Fibroblast of the aortic adventitia (primary cell): ENCODE measurements at regions not wholly inside any gene's neighbourhood (a gene's known extent, or its start where the extent isn't known, plus 50 kb on each side); places are given as distances from the start of the nearest gene placed in this dataset.
"Not testable (repeated sequence)": the region's sequence is repeated elsewhere in the genome, so short reads cannot be mapped to it uniquely, and the experiment has no call there.

Experiments
- DNase-seq: peaks from one replicate; pipeline ENCODE4 v3.0.0-alpha.2; 2010; ENCODE audit warnings: low read depth
- H3K4me3 ChIP-seq: 2 replicates; pipeline ENCODE4 v1.5.1; 2011; ENCODE audit warnings: low read depth, mild to moderate bottlenecking, control low read depth, low read length, moderate library complexity
- TF ChIP-seq, protein P1 (sequence below): IDR thresholded peaks from 2 replicates; pipeline ENCODE4 v1.5.1; 2011; ENCODE audit warnings: mild to moderate bottlenecking, low read length, control low read depth, inconsistent platforms; ENCODE audit not compliant: insufficient read depth

DNA sequence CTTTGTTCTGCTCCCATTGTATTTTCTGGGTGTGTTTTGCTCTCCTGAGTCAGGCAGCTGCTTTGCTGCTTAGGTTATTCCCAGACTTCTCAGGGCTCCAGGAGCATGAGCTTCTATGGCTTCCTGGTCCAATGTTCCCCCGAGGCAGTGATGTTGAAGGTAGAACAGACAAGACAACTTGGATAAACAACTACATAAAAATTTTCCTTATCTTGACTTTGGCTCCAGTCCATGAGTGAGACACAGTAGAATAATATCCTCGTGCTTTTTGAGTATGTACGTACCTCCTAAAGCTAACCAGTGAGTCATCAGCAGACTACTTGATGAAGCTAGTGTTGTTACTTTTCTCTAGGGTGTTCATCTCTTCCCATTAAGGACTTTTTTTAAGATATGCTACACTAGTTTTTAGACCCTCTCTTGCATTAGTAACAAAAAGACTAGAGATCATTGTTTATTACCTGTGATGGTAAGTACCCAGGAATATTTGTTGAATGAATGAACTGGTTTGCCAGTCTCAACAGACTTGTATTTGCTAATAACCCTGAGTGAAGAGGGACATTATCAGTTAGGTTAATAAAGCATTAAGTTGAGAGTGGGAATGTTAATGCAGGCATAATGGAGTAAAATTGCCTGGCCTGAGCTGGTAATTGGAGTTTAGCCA, 131.9 kb downstream of the FHIP1A start:
- no peak overlapping the region for H3K4me3 ChIP-seq
- TF ChIP-seq, protein P1, sequence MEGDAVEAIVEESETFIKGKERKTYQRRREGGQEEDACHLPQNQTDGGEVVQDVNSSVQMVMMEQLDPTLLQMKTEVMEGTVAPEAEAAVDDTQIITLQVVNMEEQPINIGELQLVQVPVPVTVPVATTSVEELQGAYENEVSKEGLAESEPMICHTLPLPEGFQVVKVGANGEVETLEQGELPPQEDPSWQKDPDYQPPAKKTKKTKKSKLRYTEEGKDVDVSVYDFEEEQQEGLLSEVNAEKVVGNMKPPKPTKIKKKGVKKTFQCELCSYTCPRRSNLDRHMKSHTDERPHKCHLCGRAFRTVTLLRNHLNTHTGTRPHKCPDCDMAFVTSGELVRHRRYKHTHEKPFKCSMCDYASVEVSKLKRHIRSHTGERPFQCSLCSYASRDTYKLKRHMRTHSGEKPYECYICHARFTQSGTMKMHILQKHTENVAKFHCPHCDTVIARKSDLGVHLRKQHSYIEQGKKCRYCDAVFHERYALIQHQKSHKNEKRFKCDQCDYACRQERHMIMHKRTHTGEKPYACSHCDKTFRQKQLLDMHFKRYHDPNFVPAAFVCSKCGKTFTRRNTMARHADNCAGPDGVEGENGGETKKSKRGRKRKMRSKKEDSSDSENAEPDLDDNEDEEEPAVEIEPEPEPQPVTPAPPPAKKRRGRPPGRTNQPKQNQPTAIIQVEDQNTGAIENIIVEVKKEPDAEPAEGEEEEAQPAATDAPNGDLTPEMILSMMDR, result no peak
- peak; percentile 92 for DNase-seq

DNA sequence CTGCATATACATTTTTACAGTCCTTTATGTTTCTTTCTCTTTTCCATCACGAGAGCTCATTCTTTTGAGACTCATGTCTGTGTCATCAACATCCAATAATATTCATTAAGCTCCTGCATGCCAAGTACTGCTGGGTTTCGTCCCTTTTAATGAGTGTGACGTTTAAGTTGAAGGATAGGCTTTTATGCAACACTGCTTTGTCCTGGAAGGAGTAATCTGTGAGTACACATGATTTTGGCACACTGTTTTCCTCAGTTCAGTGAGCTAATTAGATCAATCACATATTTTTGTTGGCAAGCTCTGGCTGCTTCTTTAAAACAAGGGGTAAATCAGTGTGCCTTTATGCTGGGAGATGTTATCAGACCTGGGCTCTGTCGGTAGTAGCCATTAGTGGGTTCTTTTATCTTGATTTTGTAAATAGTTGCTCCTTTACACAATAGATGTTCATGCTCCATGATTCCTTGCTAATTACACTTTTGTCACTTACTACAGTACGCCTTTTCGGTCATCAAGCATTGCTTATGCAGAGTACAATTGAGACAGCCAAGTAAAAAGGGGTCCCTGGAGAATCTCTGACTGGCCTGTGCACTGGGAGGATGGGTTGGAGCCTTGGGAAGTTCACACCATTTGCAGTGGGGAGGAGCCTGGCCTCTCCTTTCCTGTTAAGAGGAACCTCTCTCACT, 132.6 kb downstream of the FHIP1A start:
- no peak overlapping the region for H3K4me3 ChIP-seq
- DNase-seq, result peak; percentile 79
- TF ChIP-seq, protein P1, result no peak

DNA sequence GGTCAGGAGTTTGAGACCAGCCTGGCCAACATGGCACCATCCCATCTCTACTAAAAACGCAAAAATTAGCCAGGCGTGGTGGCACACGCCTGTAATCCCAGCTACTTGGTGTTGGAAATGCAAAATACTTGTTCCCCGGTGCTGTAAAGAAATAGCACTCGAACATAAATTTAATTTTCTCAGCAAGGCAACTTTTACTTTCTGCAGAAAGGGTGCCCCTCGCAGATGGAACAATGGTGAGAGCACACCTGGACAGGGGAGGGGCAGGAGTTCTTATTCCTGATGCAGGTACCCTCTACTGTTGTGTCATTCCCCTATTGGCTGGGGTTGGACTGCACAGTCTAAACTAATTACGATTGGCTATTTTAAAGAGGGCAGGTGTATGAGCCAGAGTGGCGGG, 139.7 kb downstream of the FHIP1A start:
- DNase-seq, result no peak
- TF ChIP-seq, protein P1, result no peak
- H3K4me3 ChIP-seq, result no peak overlapping the region

DNA sequence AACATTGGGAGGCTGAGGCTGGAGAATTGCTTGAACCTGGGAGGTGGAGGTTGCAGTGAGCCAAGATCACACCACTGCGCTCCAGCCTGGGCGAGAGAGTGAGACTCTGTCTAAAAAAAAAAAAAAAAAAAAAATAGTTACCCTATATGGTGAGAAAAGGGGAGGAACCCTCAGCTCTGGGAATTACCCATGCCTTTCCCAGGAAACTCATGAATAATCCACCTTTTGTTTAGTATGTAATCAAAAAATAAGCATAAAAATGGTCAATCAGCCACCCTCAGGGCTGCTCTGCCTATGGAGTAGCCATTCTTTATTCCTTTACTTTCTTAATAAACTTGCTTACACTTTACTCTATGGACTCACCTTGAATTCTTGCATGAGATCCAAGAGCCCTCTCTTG, 140.4 kb downstream of the FHIP1A start:
- DNase-seq, H3K4me3 ChIP-seq: not testable (repeated sequence)

DNA sequence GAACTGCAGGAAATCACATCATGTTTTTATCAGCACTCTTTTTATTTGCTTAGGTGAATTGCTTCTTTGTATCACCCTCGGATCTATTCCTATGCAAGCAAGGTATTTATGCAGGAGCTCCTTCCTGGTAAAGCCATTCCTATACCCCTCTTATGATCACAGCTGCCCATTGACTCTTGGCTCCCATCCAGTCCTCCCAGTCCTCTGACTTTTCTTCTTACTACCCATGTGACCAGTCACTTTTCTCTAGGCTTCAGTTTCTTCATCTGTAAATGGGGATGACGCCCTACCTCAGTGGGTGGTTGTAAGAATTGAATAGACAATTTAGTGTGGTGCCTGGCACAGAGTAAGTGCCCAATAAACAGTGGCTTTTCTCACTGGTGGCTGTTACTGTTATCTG, 144.9 kb downstream of the FHIP1A start:
- TF ChIP-seq, protein P1, result no peak
- no peak overlapping the region for H3K4me3 ChIP-seq
- DNase-seq, result no peak

DNA sequence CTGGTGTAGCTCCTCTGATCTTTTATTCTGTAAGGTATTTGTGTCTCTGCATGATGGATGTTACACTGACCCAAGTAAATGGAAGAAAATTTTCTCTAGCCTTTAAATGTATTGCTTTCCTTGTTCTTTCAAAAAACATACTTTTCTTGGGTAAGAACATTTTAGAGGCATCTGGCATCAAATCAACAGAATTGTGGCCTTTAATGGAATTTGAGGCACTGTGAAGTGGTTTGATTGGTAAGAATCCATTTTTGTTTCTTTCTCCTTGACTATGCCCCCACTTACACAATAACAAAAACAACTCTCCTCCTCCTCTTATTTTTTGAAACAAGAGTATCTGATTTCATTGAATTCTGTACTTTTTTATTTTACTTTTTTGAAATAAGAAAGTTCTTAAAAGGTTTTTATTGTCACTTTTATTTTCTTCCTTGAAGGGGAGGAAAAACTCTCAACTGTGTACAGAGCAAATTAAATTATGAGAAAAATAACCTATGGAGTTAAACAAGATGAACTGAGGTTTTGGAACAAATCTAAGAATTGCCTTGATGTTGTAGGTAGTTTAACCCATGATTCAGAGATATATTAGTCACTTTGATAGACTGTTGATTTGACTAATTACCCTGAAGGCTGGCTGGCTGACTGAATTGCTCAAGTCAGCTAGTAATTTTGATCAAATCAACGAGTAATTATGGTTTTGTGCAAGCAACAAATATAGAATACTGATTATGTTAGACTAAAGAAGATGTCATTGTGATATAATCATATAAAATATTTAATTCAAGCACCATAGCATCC, 146.4 kb downstream of the FHIP1A start:
- H3K4me3 ChIP-seq, result no peak overlapping the region
- TF ChIP-seq, protein P1, result no peak
- no peak for DNase-seq

DNA sequence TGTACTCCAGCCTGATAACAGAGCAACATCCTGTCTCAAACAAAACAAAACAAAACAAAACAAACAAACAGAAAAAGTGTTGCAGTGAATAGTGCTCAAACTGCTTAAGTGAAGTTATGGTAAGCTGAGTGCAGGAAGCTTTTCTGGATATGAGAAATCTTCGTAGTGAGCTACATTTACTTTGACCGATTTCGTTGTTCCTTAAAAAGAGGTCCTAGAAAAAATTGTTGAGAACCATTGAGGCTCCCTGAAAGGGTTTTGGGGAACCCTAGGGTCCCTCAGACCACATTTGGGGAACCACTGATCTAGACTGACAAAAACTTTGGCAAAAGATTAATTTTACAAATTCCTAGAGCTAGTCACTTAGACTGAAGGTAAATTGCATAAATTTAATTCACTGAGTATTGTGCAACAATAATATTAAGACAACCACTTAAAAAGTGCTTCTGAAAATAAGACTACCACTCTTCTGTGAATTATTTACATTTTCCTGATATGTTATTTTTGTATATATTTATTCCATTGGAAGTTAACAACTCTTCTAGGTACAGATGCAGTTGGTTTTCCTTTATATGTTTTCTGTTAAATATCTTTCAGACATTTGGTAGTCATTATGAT, 149.6 kb downstream of the FHIP1A start:
- no peak overlapping the region for H3K4me3 ChIP-seq
- TF ChIP-seq, protein P1, result no peak
- DNase-seq, result no peak
